GM13977 (cell line): ENCODE measurements at regions not wholly inside any gene's neighbourhood (a gene's known extent, or its start where the extent isn't known, plus 50 kb on each side); places are given as distances from the start of the nearest gene placed in this dataset.

ENCODE experiments used
- DNase-seq: peaks from one replicate; pipeline ENCODE4 v3.0.0; 2012; ENCODE audit warnings: low spot score
- in situ Hi-C: fragments of 300-500 bp; cut with MboI; formaldehyde crosslinking; loops from one replicate; pipeline ENCODE4 v1.12.0; 2022; ENCODE audit warnings: low sequenced_read_pairs, low pct_unique_long_range_greater_than_20kb, mixed read lengths, inconsistent platforms; ENCODE audit not compliant: unreplicated experiment
- TF ChIP-seq, protein P1 (sequence below): IDR thresholded peaks from 2 replicates; pipeline ENCODE4 v1.5.1; 2012; ENCODE audit warnings: mild to moderate bottlenecking, control low read depth; ENCODE audit not compliant: insufficient read depth; ENCODE audit errors: extremely low read depth, missing control alignments

- in situ Hi-C loops = no loop called here
- TF ChIP-seq, protein P1, sequence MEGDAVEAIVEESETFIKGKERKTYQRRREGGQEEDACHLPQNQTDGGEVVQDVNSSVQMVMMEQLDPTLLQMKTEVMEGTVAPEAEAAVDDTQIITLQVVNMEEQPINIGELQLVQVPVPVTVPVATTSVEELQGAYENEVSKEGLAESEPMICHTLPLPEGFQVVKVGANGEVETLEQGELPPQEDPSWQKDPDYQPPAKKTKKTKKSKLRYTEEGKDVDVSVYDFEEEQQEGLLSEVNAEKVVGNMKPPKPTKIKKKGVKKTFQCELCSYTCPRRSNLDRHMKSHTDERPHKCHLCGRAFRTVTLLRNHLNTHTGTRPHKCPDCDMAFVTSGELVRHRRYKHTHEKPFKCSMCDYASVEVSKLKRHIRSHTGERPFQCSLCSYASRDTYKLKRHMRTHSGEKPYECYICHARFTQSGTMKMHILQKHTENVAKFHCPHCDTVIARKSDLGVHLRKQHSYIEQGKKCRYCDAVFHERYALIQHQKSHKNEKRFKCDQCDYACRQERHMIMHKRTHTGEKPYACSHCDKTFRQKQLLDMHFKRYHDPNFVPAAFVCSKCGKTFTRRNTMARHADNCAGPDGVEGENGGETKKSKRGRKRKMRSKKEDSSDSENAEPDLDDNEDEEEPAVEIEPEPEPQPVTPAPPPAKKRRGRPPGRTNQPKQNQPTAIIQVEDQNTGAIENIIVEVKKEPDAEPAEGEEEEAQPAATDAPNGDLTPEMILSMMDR = no peak
- no peak for DNase-seq
Measured at GRCh38 chr7:24492576-24492975, 80.7 kb upstream of the PALS2 start.

GRCh38 chr7:24494832-24495231, 78.4 kb upstream of the PALS2 start:
- in situ Hi-C loops = no loop called here
- TF ChIP-seq, protein P1 = no peak
- DNase-seq = no peak

DNA sequence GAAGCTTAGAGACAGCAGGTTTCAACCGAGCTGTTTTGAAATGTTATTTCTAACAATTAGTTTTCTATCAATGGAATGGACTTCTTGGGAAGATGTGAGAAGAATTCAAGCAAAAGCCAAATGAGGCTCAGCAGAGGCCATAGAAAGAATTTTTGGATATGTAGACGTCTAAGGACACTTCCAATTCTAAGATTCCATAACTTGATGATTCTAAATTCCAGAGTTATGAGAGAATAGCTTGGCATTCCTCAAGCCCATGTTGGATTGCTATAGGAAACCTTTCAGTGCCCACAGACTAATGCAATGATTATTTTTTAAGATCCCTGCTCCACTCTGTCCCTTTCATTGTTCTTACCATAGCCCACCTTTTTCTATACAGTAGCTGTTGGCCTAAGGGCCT, 77.2 kb upstream of the PALS2 start:
- TF ChIP-seq, protein P1 = no peak
- in situ Hi-C loops = no loop called here
- no peak for DNase-seq

DNA sequence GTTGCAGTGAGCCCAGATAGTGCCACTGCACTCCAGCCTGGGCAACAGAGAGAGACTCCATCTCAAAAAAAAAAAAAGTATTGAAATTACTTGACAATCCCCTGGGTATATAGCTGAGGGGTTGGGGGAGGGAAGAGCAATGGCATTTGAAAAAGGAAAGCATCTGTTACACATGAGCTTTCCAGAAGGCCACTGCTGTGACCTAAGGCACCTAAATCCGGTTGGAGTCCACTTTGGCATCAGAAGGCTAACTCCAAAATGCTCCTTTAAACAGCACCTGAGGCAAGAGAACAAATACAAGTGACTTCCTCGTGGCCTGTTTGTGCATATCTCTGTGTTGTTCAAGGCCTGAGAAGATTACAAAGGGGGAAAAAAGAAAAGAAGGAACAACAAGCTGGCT, 74.8 kb upstream of the PALS2 start:
- TF ChIP-seq, protein P1 = no peak
- in situ Hi-C loops = no loop called here
- no peak for DNase-seq

- TF ChIP-seq, protein P1 = no peak
- in situ Hi-C loops = no loop called here
- no peak for DNase-seq
Measured at GRCh38 chr7:24499871-24500270, 73.4 kb upstream of the PALS2 start.

DNA sequence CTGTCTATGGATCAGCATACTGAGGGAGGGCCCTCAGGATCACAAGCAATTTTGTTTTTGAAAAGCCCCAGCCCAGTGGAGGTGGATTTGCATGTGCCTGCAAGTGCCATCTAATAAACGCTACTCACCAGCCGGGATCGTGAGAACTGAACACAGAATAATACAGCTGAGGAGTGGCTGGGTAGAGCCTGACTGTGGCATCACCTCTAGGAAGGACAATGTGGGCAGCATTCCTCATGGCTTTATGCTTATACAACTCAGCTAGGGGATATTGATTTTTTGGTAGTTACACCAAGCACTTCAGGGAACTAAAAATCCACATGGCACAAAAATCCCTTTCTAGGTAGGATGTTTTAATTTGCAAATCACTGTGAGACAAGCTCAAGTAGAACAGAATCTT, 72.7 kb upstream of the PALS2 start:
- DNase-seq = no peak
- in situ Hi-C loops = no loop called here
- TF ChIP-seq, protein P1 = no peak

DNA sequence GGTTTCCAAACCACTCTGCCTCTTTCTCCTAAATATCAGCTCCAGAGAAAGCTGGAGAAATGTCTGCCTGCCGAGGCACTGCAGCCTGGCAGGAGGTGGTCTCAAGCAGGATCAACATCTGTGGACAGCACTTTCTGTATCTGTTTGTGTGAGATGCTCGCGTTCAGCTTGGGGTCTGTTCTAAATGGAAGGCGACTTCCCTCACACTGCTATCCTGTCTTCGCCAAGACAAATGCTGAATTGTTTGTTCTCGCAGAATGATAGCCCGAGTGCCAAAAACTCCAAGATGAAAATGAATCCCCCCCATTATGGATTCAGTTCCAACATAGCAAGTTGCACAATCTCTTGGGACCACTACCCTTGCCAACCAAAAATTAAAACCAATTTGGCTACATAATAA, 72.2 kb upstream of the PALS2 start:
- DNase-seq = no peak

More for the DNA sequence above, 72.2 kb upstream of the PALS2 start:
- TF ChIP-seq, protein P1 = no peak
- in situ Hi-C loops = no loop called here
